HK-2 (cell line): ENCODE measurements at regions not wholly inside any gene's neighbourhood (a gene's known extent, or its start where the extent isn't known, plus 50 kb on each side); places are given as distances from the start of the nearest gene placed in this dataset.
A peak's percentile ranks its signal among the peaks of the same experiment; 100 is the strongest.
"Not testable (repeated sequence)": the region's sequence is repeated elsewhere in the genome, so short reads cannot be mapped to it uniquely, and the experiment has no call there.

ENCODE experiments used
- DNase-seq: peaks from one replicate; pipeline ENCODE4 v3.0.0-alpha.2; 2018; ENCODE audit not compliant: unreplicated experiment

DNA sequence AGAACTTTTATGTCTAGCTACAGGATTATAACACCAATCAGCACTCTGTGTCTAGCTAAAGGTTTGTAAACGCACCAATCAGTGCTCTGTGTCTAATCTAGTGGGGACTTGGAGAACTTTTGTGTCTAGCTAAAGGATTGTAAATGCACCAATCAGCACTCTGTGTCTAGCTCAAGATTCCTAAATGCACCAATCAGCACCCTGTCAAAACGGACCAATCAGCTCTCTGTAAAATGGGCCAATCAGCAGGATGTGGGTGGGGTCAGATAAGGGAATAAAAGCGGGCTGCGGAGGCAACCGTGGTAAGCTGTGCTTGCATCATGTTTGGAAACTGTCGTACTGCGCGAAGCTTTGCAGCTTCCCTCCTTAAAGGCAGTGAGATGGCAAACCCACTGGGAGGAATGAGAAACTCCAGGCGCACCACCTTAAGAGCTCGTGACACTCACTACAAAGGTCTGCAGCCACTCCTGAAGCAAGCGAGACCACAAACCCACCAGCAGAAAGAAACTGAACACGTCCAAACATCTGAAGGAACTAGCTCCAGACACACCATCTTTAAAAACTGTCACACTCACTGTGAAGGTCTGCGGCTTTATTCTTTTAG, 112.1 kb upstream of the DUSP22 start:
- DNase-seq = not testable (repeated sequence)

DNA sequence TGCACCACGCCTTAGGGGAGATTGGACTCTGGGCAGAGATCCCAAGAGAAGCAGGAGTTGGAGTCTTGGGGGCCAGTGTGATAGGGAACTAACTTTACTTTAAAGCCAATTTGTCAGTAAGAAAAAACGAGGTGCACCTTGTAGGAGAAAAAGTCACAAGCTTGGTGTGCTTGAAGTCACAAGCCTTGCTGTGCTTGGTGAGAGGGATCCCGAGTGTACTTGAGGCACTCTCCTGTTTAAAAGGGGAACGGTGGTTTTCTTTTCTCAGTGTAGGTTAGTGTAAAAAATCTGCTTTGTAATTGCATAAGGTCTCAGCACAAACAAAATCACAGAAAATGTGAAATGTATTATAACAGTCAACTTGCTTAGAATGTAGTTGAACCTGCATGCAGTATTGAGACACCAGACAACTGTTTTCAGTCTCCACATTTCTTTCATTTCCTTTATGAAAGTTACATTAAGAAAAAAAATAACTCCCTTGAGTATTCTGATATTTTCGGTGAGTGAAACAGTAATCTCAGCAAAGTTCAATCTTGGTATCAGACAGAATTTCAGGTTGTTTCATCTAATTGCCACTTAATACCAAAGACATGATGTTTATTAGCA, 111.1 kb upstream of the DUSP22 start:
- no peak for DNase-seq

DNA sequence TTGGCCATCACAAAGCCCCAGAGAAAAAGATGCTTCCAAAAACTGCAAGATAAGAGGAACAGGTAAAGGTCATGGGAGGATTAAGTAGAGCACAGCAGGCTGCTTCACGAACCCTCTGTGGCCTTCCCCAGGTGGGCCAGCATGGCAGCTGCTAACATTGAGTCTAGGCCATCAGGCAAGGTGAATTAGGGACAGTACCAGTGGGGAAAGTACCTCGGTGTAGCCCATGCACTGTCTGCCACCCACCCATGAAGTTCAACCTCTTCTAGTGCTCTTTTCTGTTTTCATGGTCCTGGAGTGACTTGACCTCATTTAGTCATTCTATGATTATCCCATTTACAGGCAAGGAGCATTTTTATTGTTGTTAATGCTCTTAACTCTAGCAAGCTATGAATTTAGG, 108.6 kb upstream of the DUSP22 start:
- DNase-seq = no peak

DNA sequence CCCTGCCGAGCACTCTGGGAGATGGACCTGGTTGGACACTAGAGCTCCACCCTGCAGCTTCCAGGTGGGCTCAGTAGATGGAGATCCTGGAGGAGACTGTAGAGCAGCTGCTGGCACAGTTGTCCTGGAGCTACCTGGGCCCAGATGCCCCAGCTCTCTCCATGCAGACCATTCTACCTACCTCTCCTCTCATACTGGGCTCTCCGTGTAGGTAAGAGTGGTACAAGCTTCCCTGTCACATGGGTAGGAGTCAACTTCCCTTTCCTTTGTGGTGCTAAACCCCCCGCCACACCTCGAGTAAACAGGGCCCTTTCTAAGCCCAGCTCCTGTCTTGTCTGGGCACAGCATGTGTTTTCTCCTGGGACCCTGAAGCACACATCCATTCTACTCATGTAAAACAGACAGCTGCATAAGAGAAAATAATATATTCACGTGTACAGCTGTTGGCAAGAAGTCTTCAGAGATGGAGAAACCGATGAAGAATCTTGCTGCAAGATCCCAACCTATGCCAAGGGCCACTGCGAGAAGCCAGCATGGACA, 108.1 kb upstream of the DUSP22 start:
- no peak for DNase-seq

DNA sequence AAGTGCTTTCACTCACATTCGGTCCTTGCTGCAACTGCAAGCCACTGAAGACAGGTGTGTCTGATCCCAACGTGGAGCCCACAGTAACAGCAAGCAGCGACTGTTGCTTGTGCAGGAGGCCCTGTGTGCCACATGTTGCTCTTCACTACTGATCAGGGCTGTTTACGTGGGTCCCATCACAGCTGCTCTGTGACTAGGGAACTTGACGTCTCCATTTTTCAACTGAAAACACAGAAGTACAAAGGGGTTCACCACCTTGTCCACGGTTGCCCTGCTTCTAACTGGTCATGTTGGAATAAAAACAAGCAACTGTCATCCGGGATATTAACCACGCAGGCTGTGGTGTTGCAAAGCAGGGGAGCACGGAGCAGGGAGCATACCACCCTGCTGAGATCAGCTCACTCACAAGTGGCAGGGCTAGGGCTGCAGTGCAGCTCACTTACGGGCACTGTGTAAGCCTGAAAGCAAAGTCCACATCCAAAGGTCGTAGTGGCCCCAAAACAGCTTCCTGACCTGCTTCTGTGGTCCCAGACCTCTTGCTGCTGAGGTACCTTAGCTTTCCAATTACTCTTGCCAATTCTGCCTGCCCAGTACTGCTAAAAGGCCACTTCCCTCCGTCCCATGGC, 105.8 kb upstream of the DUSP22 start:
- no peak for DNase-seq

DNA sequence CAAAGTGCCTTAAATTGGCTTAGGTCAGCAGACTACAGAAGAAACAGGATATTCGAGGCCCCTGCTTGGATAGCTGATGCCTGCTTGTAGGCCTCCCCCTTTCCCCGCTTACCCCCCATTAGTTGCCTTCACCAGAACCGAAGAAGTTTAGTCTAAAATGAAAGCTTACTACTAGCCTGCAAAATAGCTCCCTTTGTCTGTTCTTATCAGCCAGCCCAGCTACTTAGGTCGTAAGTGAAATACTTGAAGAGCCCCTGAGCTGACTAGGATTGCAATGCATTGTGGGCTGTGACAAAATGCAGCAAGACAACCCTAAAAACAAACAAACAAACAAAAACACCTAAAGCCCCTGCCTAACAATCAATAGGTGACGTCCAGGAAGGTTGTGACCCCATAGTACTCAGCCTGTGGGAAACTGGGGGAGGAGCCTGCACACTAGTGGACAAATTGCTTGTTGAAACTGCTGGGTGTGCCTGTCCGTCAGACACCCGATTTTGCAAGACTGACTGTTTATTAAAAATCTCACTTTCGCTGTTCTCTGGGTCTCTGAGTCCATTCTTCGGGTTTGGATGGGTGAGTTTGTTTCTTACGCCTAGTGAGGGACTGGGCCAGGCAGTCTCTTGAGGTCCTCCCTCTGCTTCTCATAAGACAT, 105.0 kb upstream of the DUSP22 start:
- DNase-seq = no peak

DNA sequence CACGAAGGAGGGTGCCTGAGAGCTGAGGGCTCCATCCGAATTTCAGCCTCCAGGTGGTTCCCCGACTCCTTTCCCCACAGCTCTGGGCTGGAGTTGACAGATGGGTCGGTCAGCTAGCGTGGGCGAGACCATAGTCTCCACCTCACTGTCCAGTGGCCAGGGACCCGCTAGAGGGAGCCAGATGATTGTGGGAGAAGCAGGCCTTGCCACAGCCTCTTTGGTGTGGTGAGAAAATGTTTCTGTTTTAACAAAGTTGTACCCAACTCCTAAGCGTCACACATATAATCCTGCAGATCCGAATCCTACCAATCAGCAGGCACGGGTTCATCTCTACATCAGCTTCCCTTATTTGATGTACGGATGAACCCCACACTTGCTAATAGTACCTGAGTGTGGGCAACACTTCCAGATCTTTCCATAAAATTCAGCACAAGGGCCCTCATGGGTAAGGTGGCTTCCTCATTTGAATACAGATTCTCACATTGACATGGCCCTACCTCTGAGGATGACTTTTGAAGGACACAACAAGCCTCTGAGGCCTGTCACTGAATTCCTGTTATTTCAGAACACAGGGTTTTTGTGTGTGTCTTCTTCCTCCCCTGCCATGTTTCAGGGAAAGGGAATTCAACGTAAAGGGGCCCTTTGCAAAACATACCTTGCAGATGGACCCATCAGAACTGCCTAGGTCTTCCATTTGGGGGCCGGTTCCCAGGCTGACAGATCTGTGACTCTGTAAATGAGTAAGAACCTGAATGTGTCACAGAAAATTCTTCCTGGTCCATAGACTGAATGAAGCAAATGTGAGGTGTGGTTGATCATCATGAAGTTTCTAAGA, 103.2 kb upstream of the DUSP22 start:
- peak; percentile 72 for DNase-seq

DNA sequence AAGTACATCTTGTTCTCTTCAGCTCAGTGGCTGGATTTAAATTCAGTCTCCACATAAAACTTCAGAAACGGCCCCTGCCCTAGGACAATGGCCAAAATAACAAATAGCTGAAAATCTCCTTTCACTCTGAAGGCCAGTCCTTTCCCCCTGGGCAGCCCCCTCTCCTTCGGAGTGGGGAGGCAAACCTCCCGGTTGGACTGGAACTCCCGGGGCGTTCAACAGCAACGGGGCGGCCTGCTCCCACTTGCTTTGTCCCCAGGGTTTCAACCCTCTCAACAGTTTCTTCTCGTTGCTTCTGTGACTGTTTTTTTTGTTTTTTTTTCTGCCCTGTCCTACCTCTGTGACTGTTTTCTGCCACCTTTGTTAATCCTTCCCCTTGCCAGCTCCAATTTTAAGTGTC, 102.6 kb upstream of the DUSP22 start:
- no peak for DNase-seq

DNA sequence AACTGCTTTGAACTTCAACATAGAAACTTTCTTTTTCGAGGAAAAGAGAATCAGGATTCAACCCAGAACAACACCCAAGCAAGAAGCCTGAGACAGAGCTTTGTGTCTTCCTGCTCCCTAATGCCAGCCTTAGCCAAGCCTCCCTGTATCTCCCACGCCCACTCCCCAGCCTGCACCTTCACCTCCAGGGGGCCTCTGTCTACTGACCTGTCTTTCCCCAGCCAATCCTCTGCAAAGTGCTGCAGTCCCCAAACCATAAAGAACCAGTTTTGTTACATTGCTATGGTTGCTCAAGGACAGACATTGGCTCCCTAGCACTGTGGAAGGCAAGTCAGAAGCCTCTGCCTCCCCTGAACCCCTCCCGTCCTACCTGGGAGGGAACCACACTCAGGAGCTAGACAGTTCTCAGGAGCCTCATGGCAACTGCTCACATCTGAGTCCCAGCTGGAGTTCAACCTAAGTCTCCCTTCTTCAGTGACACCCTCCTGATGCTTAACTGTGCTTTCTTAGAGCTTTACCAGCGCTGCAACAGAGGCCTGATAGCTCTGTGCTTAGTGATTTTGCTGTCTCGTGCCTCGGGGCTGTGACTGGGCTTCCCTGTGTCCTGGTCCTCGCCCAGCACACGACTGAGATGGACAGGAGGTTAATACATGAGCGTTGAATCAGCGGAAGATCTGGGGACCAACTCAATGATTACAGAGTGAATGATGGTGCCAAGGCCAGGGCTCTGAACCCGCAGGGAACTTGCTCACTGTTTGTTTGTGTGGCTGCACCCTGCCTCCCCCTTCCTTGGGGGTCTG, 101.5 kb upstream of the DUSP22 start:
- DNase-seq = no peak

DNA sequence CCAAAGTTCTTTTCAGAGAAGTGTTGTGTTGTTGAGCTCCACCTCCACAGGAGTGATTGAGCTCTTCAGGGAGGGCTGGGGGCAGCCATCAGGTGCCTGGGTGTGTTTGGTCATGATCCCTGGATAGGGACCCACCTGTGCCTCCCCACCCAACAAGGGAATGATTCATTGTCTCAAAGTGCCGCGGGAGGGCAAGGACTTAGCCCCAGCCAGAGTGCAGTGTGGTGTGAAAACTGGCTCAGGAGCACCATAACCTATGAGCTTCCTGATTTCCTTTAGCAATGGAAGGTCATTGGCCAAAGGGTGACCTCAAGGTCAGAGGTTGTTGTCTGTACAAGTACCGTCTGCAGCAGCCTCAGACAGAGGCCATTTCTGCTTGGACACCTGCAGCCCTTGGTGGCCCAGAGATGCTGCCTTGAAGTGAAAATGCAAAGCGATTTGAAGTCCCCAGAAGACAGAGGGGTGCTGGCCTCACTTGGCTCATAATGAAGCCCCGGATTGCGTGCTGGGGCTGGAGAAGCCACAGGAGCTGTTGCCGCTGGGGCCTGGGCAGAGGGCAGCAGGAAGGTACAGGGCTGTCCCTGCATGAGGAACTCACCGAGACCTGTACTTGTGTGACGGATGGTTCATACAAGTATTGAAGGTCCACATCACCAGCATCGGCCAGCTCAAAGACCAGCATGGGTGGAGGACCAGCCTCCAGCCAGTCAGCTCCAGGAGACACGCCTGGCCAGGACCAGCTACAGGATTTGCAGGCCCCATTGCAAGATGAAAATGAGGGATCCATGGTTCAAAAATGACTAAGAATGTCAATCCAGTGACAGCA, 100.6 kb upstream of the DUSP22 start:
- DNase-seq = no peak

DNA sequence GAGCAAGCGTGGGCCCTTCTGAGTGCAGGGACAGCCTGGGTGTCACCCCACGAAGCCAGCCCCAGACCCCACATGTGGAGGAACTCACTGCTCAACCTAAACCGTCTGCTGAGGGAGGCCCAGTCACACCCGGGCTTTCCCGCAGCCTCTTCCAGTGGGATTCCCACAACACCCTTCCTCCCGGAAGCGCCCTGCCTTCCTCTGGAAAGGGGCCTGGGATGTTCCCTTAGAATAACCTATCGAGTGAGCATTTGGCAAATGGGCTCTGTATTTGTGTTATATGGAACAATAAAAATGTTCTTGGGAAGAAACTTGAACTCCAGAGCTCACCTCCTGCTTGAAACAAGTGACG, 100.0 kb upstream of the DUSP22 start:
- no peak for DNase-seq

DNA sequence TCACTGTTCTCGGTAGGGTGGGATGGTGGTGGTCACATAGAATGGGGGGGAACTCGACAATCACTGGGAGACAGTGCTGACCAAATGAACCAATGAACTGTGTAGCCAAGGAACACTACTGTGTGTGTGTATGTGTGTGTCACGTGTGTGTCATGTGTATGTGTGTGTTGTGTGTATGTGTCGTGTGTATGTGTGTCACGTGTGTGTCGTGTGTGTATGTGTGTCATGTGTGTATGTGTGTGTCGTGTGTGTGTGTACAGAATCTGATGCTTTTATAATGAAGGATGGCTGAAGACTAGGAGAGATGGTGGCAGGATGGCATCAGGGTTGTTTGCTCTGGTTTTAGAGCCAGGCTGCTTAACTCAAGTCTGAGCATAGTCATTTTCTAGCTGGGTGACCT, 99.1 kb upstream of the DUSP22 start:
- no peak for DNase-seq

DNA sequence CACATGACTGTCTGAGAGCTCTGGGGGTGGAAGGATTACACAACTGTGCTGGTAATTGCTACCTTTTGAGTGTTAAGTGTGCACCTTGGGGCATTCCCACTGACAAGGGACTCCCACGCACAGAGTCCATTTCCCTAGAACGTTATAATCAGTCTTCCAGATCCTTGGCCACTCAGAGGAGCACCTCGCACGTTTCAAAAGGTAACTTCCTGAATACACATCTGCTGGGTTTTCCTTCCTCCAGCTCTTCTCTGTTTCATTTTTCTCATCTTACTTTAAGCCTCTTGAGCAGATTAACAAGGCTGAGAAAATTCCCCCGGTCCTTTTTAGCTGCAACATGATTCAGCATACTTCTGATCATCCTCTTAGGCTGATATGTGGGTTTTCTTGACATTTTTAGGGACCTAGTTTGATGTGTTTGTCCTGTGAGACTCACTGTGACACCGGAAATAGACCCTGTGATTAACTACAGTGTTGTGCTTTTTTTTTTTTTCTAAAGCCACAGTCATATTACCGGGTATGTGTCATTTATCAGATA, 98.4 kb upstream of the DUSP22 start:
- no peak for DNase-seq

DNA sequence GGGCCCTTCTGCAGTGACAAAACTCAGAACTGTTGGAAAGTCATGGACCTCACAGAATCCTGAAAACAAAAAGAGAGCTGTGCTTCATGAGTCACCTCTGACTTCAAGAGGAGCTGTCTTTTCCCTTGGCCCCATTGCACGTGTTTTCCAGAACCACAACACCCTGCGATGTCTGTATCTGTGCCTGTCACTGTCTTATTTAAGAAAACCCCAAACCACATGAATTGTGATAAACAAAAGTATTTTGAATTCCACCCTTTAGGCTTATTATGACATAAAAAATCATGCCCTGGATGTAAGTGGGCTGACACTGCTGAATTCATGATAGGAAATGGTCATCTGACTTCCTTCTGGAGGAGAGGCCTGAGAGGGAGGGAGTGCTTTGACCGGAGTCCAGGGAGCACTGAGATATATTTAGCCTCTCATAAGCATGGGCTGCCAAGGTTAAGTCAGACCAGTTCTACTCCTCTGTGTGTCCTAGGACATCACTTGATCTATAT, 96.4 kb upstream of the DUSP22 start:
- DNase-seq = no peak

DNA sequence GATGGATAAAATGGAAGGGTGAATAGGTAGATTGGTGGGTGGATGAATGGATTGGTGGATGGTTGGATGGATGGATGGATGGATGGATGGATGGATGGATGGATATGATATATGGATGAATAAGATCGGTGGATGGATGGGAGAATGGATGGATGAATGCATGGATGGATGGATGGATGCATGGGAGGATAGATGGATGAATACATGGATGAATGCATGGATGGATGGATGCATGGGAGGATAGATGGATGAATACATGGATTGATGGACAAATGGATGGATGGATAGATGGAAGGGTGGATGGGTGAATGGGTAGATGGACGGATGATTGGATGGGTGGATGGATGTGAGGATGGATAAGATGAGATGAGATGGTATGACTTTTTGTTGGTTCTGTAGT, 95.7 kb upstream of the DUSP22 start:
- no peak for DNase-seq

DNA sequence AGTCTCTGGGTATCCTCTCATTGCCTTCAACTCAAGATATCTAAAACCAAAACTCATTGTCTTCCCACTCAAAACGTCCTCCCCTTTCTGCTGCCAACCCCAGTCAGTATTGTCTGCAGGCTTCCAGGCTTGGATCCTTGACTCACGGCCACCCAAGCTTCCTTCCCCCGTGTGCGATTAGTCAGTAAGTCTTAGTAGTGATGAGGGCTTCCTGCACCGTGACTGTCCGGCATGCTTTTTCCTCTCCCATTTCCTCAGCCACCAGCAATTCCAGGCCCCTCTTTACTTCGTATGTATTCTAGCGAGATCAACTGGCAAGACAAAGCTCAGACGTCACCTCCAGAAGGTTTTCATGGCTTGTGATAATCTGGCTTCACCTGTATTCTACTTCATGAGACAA, 88.6 kb upstream of the DUSP22 start:
- no peak for DNase-seq

DNA sequence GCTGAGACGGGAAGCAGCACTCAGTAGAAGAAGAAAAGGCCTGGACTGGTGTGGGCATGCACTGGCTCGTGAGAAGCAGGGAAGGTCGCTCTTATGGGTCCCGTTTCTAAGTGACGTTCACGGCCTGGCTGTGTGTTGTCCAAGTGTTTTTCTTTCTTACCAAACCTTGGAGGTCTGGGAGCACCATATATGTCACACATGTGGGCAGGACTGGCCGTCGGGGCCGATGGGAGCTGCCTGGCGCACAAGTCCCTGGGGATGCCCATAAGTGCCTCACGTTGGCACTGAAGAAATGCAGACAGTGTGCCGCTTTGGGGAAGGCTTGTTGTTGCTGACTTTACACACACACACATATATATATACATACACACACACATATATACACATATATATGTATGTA, 86.0 kb upstream of the DUSP22 start:
- DNase-seq = no peak

DNA sequence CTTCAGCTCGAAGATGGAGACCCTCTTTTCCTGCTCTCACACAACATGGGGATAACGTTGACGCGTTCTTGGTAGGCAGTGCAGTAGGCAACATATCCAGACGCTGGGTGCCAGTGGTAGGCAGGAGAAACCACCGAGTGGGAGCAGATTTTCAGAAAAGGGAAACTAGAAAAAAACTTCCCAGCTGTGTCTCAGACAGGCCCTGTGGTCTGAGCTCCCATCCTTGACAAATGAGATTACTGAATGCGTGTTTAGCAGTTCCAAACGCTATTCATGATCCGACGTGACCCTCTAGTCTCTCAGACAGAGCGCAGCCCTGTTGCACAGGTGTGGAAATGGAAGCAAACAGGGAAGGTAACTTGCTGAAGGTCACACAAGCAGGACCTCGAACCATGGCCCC, 83.9 kb upstream of the DUSP22 start:
- DNase-seq = no peak

DNA sequence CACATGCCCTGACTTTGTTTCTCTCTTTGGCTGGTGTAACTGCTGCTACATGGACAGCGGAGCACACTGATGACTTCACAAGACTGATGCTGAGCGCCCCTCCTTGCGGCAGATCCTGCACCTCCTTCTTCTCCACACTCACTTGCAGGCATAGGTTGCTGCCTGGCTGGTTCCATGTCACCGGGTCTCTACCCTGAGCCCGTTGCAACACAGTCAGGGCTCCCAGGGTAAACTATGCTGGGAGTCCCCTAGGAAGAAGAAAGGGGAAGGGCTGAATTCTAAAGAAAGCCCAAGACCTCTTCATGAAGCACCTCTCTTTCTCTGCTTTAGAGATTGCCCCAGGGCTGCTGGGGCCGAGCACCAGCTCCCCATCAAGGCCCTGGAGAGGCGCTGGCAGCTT, 83.3 kb upstream of the DUSP22 start:
- DNase-seq = no peak
